ENCODE measurements at regions not wholly inside any gene's neighbourhood (a gene's known extent, or its start where the extent isn't known, plus 50 kb on each side); places are given as distances from the start of the nearest gene placed in this dataset.

DNA sequence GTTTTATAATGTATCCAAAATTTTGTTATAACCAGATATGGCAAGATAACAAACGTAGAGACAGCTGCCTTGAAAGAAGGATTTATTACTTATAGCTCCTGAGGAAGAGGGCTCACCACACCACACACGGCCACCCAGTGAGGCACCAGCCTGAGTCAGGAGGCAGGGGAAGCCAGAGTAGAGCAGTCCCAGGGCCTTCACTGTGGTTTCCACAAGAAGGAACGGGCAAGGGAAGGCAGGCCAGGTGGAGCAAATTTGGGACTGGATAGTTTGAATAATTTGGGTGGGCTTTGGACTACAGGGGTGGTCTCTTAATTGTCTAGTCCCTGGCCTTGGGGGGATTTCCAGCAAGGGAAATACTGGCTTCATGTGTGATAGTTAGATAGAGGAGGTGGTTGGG, 72.5 kb downstream of the RRAGC start:
- TF ChIP-seq, protein P1, sequence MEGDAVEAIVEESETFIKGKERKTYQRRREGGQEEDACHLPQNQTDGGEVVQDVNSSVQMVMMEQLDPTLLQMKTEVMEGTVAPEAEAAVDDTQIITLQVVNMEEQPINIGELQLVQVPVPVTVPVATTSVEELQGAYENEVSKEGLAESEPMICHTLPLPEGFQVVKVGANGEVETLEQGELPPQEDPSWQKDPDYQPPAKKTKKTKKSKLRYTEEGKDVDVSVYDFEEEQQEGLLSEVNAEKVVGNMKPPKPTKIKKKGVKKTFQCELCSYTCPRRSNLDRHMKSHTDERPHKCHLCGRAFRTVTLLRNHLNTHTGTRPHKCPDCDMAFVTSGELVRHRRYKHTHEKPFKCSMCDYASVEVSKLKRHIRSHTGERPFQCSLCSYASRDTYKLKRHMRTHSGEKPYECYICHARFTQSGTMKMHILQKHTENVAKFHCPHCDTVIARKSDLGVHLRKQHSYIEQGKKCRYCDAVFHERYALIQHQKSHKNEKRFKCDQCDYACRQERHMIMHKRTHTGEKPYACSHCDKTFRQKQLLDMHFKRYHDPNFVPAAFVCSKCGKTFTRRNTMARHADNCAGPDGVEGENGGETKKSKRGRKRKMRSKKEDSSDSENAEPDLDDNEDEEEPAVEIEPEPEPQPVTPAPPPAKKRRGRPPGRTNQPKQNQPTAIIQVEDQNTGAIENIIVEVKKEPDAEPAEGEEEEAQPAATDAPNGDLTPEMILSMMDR (IDR thresholded peaks at IDR 0.05; ENCODE audit: insufficient read depth, low read depth, low read length), result no peak
- DNase-seq (ENCODE audit: low read depth), result no peak
- H3K4me3 ChIP-seq (ENCODE audit: low read depth, low read length), result no peak overlapping the region

DNA sequence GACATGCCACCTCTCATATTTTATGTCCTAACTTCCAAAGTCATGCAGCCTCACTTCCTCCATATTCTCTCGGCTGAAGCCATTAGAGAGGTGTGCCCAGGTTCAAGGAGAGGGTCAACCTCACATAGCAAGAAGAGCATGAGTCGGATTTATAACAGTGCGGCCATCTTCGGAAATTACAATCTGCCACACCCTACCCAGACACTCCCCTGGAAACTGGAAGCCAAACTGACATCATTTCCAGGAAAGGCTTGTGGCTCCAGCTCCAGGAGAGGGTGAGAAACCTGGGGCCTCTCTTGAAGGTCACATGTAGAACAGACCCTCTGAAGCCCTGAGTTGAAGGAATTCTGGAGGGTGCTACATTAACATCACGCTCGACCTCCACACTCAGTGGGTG, 73.5 kb downstream of the RRAGC start:
- TF ChIP-seq, protein P1 (IDR thresholded peaks at IDR 0.05; ENCODE audit: insufficient read depth, low read depth, low read length), result no peak
- DNase-seq (ENCODE audit: low read depth), result no peak

DNA sequence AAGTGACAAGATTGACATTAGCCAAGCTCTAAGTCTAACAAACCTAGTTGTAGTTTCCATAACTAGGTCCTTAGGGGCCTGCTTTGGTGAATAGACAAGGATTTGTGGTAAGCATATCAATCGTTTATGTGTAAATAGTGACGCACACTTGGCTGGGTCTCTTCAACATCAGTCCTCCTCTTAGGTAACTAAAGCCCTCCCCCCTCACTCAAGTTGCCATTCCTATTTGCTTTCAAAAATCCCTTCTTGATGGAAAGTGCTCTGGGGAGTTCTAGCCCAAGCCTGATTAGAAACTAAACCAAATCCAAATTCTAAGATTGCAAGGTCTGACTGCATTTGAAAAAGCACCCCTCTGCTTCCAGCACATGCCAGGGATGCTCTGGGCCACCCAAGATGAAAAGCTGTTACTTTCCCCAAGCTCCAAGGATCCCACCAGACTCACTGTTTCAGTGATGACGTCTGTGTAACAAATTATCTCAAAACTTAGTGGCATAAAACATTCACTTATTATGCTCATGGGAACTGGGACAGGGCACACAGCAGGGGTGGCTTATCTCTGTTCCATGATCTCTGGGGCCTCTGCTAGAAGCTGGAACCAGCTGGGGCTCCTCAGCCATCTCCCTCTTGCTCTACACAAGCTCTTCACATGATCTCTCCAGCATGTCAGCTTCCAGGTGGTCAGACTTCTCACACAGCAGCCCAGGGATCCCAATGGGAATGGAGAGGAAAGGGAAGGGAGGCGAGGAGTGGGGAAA, 74.1 kb downstream of the RRAGC start:
- H3K4me3 ChIP-seq (ENCODE audit: low read depth, low read length), result no peak overlapping the region
- TF ChIP-seq, protein P1 (IDR thresholded peaks at IDR 0.05; ENCODE audit: insufficient read depth, low read depth, low read length), result no peak
- DNase-seq (ENCODE audit: low read depth), result peak; percentile 89

More for the DNA sequence above, 73.5 kb downstream of the RRAGC start:
- no peak overlapping the region for H3K4me3 ChIP-seq (ENCODE audit: low read depth, low read length)

DNA sequence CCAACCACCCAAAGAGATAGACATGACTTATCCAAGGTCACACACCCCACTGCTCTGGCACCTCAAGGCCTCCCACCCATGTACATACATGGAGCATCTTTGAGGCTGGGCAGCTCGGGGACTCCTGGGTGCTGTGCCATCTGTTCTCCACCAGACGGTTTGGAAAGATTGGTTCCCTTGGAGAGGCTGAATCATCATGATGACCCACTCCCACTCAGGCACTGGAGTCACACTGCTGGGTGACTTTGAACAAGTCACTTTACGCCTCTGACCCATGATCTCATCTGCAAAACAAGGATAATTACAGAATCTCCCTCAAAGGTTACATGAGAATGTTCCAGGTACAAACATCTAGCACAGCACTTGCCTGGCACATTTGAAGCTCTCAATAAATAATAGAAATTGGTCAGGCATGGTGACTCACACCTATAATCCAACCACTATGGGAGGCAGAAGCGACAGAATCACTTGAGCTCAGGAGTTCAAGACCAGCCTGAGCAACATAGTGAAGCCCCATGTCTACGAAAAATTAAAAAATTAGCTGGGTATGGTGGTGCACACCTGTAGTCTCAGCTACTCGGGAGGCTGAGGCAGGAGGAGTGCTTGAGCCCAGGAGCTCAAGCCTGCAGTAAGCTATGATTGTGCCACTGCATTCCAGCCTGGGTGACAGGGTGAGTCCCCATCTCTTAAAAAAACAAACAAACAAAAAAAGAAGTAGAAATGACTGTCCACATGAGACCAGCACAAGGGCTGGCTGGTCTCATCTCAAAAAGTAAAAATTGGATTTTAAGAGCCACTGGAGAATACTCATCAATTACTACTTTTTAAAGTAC, 74.9 kb downstream of the RRAGC start:
- H3K4me3 ChIP-seq (ENCODE audit: low read depth, low read length), result no peak overlapping the region
- no peak for DNase-seq (ENCODE audit: low read depth)
- TF ChIP-seq, protein P1 (IDR thresholded peaks at IDR 0.05; ENCODE audit: insufficient read depth, low read depth, low read length), result no peak

DNA sequence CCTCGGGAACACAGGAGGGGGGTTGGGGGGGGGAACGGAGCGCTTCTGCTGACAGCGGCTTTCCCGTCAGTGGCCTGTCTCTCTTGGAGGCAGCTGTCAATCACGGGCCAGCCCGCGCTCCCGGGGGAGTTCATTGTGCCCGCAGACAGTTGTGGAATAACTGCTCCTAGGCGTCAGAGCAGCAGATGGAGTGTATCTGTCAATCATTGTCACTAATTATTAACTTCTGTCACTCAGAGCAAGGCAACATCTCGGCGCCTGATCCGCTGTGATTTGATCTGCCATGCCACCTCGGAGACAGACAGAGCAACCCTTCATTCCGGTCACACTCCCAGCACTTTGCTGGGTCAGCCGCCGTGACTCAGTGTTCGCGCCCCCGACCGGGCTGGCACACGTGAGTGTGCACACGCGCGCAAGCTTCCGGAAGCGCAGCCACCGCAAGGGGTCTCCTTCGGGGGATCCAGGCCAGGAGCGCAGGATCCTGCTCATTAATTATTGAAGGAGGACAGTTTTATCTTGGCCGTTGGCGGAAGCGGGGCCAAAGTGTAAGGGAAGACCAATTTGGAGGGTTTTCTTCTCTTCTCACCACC, 75.8 kb downstream of the RRAGC start:
- DNase-seq (ENCODE audit: low read depth), result no peak
- H3K4me3 ChIP-seq (ENCODE audit: low read depth, low read length), result no peak overlapping the region
- TF ChIP-seq, protein P1 (IDR thresholded peaks at IDR 0.05; ENCODE audit: insufficient read depth, low read depth, low read length), result no peak

DNA sequence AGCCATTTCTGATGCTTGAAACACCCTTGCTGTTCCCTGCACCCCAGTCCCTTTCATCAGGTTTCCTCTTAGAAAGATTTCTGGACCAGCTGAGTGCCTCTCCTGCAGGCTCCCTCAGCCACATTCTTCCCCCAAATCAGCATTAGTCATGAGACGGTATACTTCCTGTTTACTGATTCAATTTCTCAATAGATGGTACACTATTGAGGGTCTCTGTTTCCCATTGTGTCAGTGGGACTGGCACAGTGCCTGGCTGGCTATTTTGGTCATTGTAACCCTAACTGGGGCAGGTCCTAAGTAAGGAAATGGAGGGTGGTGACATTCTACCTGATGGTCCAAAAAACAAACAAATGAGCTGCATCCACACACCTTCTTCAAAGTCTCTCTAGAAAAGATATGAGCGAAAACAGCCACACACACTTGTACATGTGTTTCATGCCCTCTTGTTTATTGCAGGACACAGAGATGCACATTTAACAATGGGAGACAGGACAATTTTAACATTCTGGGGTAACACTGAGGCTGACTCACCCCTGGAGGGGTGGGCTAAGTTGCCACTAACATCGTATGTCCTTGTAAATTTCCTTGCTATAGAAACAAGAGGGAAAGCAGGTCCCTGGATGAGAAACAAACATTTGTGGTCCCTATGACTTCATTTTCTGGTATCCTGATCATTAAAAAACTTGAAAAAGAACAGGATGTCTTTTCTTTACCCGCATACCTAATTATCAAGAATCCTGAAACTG, 77.5 kb downstream of the RRAGC start:
- DNase-seq (ENCODE audit: low read depth), result peak; percentile 81
- TF ChIP-seq, protein P1 (IDR thresholded peaks at IDR 0.05; ENCODE audit: insufficient read depth, low read depth, low read length), result no peak
- no peak overlapping the region for H3K4me3 ChIP-seq (ENCODE audit: low read depth, low read length)

Measured in fibroblast of villous mesenchyme (primary cell).